GM12878 (cell line): ENCODE measurements at regions not wholly inside any gene's neighbourhood (a gene's known extent, or its start where the extent isn't known, plus 50 kb on each side); places are given as distances from the start of the nearest gene placed in this dataset.

Experiments
- ATAC-seq: fragments of 200-7000 bp; cut with Tn5 transposase; 3 replicates; pipeline ENCODE4 v1.9.1; 2020; ENCODE audit warnings: mild to moderate bottlenecking, moderate library complexity
- BruUV-seq: library from RNA; stranded (reverse); fragments of 400-500 nt; replicated peaks from 2 replicates; lab custom pipeline; 2021; lab: Mats Ljungman, UMichigan
- CTCF ChIA-PET: fragments of 300-600 bp; sonication (Branson Sonifier 250); formaldehyde crosslinking; extraction: SDS; loops from one replicate; lab custom pipeline; 2021; ENCODE audit warnings: inconsistent platforms; lab: Yijun Ruan, JAX
- POLR2A ChIA-PET: fragments of 350-600 bp; formaldehyde crosslinking; extraction: SDS; loops from one replicate; lab custom pipeline; 2021; ENCODE audit warnings: inconsistent platforms; lab: Charles Lee
- RAD21 ChIA-PET: fragments of 300-600 bp; sonication (Branson Sonifier 250); formaldehyde crosslinking; loops from one replicate; lab custom pipeline; 2023; ENCODE audit warnings: antibody characterized with exemption; ENCODE audit not compliant: unreplicated experiment; lab: Charles Lee
- SMC1A ChIA-PET: fragments of 300-600 bp; sonication (Branson Sonifier 250); formaldehyde crosslinking; loops from one replicate; lab custom pipeline; 2023; ENCODE audit not compliant: unreplicated experiment, uncharacterized antibody; lab: Charles Lee
- DNase-seq: peaks from one replicate; pipeline ENCODE4 v3.0.0-alpha.2; 2011; ENCODE audit warnings: low read depth, low spot score
- FAIRE-seq: peaks from 3 replicates; lab custom pipeline; 2011; peaks lifted over from hg19 to GRCh38; lab: Jason Lieb, UNC
- H2AFZ ChIP-seq: 2 replicates; pipeline ENCODE4 v1.6.0; 2011; ENCODE audit warnings: low read depth, low read length, control low read depth; ENCODE audit not compliant: control insufficient read depth
- H3K27ac ChIP-seq: 2 replicates; pipeline ENCODE4 v1.5.1; 2011; ENCODE audit warnings: control low read depth; ENCODE audit not compliant: control insufficient read depth, insufficient read depth
- H3K27me3 ChIP-seq, 2 experiments: replicated peaks in 1 of 2; 2 replicates each; pipeline versions ENCODE4 v1.6.0 to v1.6.1; 2011; ENCODE audit warnings: low read length in 1 of 2; ENCODE audit not compliant: control insufficient read depth in 2 of 2, insufficient read depth in 2 of 2
- H3K36me3 ChIP-seq, 2 experiments: 2 replicates each; pipeline ENCODE4 v1.5.1; 2011; ENCODE audit warnings: low read length in 1 of 2; ENCODE audit not compliant: control insufficient read depth in 2 of 2, insufficient read depth in 2 of 2
- H3K4me1 ChIP-seq: 2 replicates; pipeline ENCODE4 v1.6.1; 2011; ENCODE audit warnings: mild to moderate bottlenecking, low read length, moderate library complexity, mixed read lengths; ENCODE audit not compliant: control insufficient read depth, insufficient read depth
- H3K4me2 ChIP-seq: 2 replicates; pipeline ENCODE4 v1.6.0; 2011; ENCODE audit warnings: control low read depth; ENCODE audit not compliant: control insufficient read depth, insufficient read depth
- H3K4me3 ChIP-seq: fragments of 200-600 bp; sonication (generic); 2 replicates; pipeline ENCODE4 v1.5.1; 2016
- H3K79me2 ChIP-seq: 2 replicates; pipeline ENCODE4 v1.6.0; 2011; ENCODE audit warnings: low read length; ENCODE audit not compliant: control insufficient read depth, insufficient read depth
- H3K9ac ChIP-seq: 2 replicates; pipeline ENCODE4 v1.8.0; 2011; ENCODE audit warnings: low read length, control low read depth, mixed read lengths; ENCODE audit not compliant: control insufficient read depth, insufficient read depth
- H3K9me3 ChIP-seq: replicated peaks from 3 replicates; pipeline ENCODE4 v1.5.1; 2011; ENCODE audit warnings: mild to moderate bottlenecking, low read length; ENCODE audit not compliant: control insufficient read depth, insufficient read depth
- H4K20me1 ChIP-seq: 2 replicates; pipeline ENCODE4 v1.6.0; 2011; ENCODE audit not compliant: control insufficient read depth, insufficient read depth
- ATF7 ChIP-seq: fragments of 450-650 bp; IDR thresholded peaks from 2 replicates; pipeline ENCODE4 v1.6.1; 2016; ENCODE audit warnings: low read depth, mild to moderate bottlenecking
- BRCA1 ChIP-seq: IDR thresholded peaks from 2 replicates; pipeline ENCODE4 v1.6.1; 2011; ENCODE audit warnings: low read depth, low read length, improper control_type of control experiment
- GATAD2B ChIP-seq: fragments of 450-650 bp; conservative IDR thresholded peaks from 2 replicates; pipeline ENCODE4 v1.6.1; 2017; ENCODE audit warnings: low read depth, mild to moderate bottlenecking, moderate library complexity
- HCFC1 ChIP-seq: fragments of 150-350 bp; IDR thresholded peaks from 2 replicates; pipeline ENCODE4 v1.6.1; 2014; ENCODE audit warnings: low read length
- IKZF2 ChIP-seq, 2 experiments: fragments of 450-650 bp; IDR thresholded peaks; 2 replicates each; pipeline ENCODE4 v1.6.1; 2017; ENCODE audit warnings: mild to moderate bottlenecking in 2 of 2, moderate library complexity in 2 of 2
- JUNB ChIP-seq: IDR thresholded peaks from 2 replicates; pipeline ENCODE4 v1.6.1; 2016; ENCODE audit warnings: antibody characterized with exemption, mild to moderate bottlenecking
- NFYA ChIP-seq: IDR thresholded peaks from 2 replicates; pipeline ENCODE4 v1.6.1; 2011; ENCODE audit warnings: low read depth, mild to moderate bottlenecking, low read length, improper control_type of control experiment, borderline replicate concordance
- RAD21 ChIP-seq: IDR thresholded peaks from 2 replicates; pipeline ENCODE4 v1.6.1; 2011; ENCODE audit warnings: mild to moderate bottlenecking, low read depth, low read length, moderate library complexity; ENCODE audit not compliant: insufficient read depth
- RCOR1 ChIP-seq: conservative IDR thresholded peaks from 2 replicates; pipeline ENCODE4 v1.6.1; 2012; ENCODE audit warnings: low read depth, low read length, improper control_type of control experiment
- TARDBP ChIP-seq: IDR thresholded peaks from 2 replicates; pipeline ENCODE4 v1.6.1; 2016; ENCODE audit warnings: borderline replicate concordance
- ZBED1 ChIP-seq: IDR thresholded peaks from 2 replicates; pipeline ENCODE4 v1.6.1; 2016; ENCODE audit warnings: borderline replicate concordance
- ZSCAN29 ChIP-seq: fragments of 450-650 bp; IDR thresholded peaks from 2 replicates; pipeline ENCODE4 v1.6.1; 2017; ENCODE audit warnings: mild to moderate bottlenecking, moderate library complexity
- WGBS: methylation state at CpG from one replicate; pipeline ENCODE4 v1.1.6; 2016; ENCODE audit warnings: low lambda C conversion rate; ENCODE audit not compliant: insufficient replicate concordance, insufficient coverage; ENCODE audit errors: missing lambda C conversion rate; 5-methylcytosine and 5-hydroxymethylcytosine counted together
- in situ Hi-C: fragments of 300-500 bp; cut with MboI; formaldehyde crosslinking; loops from 9 replicates; pipeline ENCODE4 v1.14.3; 2018; ENCODE audit warnings: mixed read lengths
- intact Hi-C: fragments of 100-400 bp; cut with micrococcal nuclease; formaldehyde crosslinking; loops from one replicate; pipeline ENCODE4 v1.14.2; 2022; ENCODE audit not compliant: unreplicated experiment
- TF ChIP-seq, protein P1 (sequence below): IDR thresholded peaks from 2 replicates; pipeline ENCODE4 v1.6.1; 2011; ENCODE audit warnings: low read depth, mild to moderate bottlenecking, low read length, moderate library complexity, borderline replicate concordance; ENCODE audit errors: extremely low read depth
- TF ChIP-seq, protein P2 (sequence below): fragments of 450-650 bp; IDR thresholded peaks from 2 replicates; pipeline ENCODE4 v1.6.1; 2017; ENCODE audit warnings: mild to moderate bottlenecking, moderate library complexity
- TF ChIP-seq, protein P3 (sequence below): fragments of 150-350 bp; IDR thresholded peaks from 2 replicates; pipeline ENCODE4 v1.6.1; 2014; ENCODE audit warnings: mild to moderate bottlenecking, low read depth, low read length

DNA sequence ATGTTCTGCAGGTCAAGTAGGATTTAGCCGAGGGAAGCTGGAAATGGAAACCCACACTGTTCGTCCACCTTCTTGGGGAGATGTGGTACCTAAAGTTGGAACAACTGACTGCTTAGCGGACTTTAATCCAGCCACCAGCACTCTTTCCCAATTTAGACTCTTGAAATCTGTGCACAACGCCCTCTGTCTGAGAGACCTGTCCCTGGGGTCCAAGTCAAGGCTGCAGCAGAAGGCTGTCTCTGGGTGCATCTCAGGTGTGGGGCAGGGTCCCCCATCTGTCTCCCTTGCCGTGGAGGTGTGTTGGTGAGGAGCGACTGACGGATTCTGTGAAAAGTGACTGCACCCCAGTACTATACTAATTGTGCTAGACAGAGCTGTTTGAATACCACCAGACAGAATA, 168.2 kb upstream of the CADM1 start:
- BruUV-seq = no TSS peak
- in situ Hi-C loops (no loop called here), intact Hi-C loops (loop anchor here (10.0 kb wide), 1 partner anchor 338 kb away; no protein-coding TSS in a partner anchor)
- H3K9me3 ChIP-seq = no peaks in the 10 kb centered on the region
- POLR2A ChIA-PET = no interaction called here
- no peaks in the 10 kb centered on the region for H3K4me1 ChIP-seq
- H3K36me3 ChIP-seq = no peaks in the 10 kb centered on the region
- DNase-seq (no peak), ATAC-seq (no peak), FAIRE-seq (no peak)
- RAD21 ChIA-PET = no interaction called here
- no peaks in the 10 kb centered on the region for H4K20me1 ChIP-seq
- no peak for TF ChIP-seq HCFC1
- TF ChIP-seq JUNB = no peak
- no peak for TF ChIP-seq IKZF2 (IDR thresholded peaks at IDR 0.05)
- no peak for TF ChIP-seq ZSCAN29
- no peak for TF ChIP-seq NFYA
- TF ChIP-seq ATF7 = no peak
- no peak for TF ChIP-seq TARDBP
- no peak for TF ChIP-seq ZBED1
- TF ChIP-seq, protein P1, sequence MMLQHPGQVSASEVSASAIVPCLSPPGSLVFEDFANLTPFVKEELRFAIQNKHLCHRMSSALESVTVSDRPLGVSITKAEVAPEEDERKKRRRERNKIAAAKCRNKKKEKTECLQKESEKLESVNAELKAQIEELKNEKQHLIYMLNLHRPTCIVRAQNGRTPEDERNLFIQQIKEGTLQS = no peak
- no peak for TF ChIP-seq BRCA1
- no peak for TF ChIP-seq RAD21
- TF ChIP-seq, protein P2, sequence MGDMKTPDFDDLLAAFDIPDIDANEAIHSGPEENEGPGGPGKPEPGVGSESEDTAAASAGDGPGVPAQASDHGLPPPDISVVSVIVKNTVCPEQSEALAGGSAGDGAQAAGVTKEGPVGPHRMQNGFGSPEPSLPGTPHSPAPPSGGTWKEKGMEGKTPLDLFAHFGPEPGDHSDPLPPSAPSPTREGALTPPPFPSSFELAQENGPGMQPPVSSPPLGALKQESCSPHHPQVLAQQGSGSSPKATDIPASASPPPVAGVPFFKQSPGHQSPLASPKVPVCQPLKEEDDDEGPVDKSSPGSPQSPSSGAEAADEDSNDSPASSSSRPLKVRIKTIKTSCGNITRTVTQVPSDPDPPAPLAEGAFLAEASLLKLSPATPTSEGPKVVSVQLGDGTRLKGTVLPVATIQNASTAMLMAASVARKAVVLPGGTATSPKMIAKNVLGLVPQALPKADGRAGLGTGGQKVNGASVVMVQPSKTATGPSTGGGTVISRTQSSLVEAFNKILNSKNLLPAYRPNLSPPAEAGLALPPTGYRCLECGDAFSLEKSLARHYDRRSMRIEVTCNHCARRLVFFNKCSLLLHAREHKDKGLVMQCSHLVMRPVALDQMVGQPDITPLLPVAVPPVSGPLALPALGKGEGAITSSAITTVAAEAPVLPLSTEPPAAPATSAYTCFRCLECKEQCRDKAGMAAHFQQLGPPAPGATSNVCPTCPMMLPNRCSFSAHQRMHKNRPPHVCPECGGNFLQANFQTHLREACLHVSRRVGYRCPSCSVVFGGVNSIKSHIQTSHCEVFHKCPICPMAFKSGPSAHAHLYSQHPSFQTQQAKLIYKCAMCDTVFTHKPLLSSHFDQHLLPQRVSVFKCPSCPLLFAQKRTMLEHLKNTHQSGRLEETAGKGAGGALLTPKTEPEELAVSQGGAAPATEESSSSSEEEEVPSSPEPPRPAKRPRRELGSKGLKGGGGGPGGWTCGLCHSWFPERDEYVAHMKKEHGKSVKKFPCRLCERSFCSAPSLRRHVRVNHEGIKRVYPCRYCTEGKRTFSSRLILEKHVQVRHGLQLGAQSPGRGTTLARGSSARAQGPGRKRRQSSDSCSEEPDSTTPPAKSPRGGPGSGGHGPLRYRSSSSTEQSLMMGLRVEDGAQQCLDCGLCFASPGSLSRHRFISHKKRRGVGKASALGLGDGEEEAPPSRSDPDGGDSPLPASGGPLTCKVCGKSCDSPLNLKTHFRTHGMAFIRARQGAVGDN = no peak
- TF ChIP-seq RCOR1 = no peak
- TF ChIP-seq GATAD2B = no peak
- TF ChIP-seq, protein P3, sequence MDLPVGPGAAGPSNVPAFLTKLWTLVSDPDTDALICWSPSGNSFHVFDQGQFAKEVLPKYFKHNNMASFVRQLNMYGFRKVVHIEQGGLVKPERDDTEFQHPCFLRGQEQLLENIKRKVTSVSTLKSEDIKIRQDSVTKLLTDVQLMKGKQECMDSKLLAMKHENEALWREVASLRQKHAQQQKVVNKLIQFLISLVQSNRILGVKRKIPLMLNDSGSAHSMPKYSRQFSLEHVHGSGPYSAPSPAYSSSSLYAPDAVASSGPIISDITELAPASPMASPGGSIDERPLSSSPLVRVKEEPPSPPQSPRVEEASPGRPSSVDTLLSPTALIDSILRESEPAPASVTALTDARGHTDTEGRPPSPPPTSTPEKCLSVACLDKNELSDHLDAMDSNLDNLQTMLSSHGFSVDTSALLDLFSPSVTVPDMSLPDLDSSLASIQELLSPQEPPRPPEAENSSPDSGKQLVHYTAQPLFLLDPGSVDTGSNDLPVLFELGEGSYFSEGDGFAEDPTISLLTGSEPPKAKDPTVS = no peak
- H3K4me3 ChIP-seq = no peak overlapping the region
- H3K79me2 ChIP-seq = no peaks in the 10 kb centered on the region
- 52% methylated on average over 7 of the region's 7 CpGs for WGBS
- SMC1A ChIA-PET = no interaction called here
- H3K27ac ChIP-seq = no peak overlapping the region
- CTCF ChIA-PET = interaction anchor here (1.5 kb wide), 1 partner anchor 347 kb away, joined by 3 read pairs; no protein-coding TSS in a partner anchor
- no peak overlapping the region for H3K4me2 ChIP-seq
- no peak overlapping the region for H3K9ac ChIP-seq
- H3K27me3 ChIP-seq = peaks cover 0 to 2% of the 10 kb centered on the region in 2 experiments; a peak in 1 of 4 replicates
- no peak overlapping the region for H2AFZ ChIP-seq
